ENCODE measurements at regions not wholly inside any gene's neighbourhood (a gene's known extent, or its start where the extent isn't known, plus 50 kb on each side); places are given as distances from the start of the nearest gene placed in this dataset.

DNA sequence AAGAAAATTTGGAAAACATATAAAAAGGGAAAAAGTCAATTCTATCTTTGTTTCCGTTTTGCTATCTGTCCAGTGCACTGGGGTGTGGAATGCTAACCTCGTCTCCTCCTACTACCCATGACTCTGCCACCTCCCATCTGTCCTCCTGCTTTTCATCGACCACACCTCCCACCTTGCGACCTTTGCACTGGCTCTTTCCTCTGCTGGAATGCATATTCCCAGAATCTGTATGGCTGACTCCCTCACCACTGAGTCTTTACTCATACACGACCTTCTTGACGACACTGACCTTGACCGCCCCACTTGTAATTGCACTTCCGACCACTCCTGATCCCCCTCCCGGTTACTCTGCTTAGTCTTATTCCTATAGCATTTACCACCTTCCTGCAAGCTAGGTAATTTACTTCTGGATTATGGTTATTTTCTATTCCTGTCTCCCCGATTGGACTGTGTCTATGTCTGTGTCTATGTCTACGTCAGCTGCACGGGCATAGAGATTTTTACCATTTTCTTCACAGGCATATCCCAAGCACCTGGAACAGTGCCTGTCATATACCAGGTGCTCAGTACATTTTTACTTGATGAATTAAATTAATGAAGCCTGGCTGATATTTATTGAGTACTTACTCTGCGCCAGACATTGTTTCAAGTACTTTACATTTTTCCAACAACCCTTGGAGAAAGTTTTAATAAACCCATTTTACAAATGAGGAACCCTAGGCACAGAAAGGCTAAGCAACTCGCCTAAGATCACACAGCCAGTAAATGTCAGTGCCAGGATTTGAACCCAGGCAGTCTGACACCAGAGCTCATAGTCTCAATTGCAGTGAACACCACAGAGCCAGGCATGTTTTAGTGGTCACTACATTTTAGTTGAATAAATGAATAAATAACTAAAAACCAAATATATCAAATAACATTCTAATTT is 54.0 kb upstream of the SLC22A11 start:
- no peak for DNase-seq
- peaks cover 27% of the 10 kb centered on the region for H3K27me3 Mint-ChIP-seq
- H3K27ac Mint-ChIP-seq, result no peak overlapping the region
- no peaks in the 10 kb centered on the region for H3K4me1 Mint-ChIP-seq (ENCODE audit: low read depth)
- H3K9me3 Mint-ChIP-seq, result peaks cover 3% of the 10 kb centered on the region
- no peak overlapping the region for H3K4me3 Mint-ChIP-seq
- H3K36me3 Mint-ChIP-seq (ENCODE audit: low read depth), result no peaks in the 10 kb centered on the region

DNA sequence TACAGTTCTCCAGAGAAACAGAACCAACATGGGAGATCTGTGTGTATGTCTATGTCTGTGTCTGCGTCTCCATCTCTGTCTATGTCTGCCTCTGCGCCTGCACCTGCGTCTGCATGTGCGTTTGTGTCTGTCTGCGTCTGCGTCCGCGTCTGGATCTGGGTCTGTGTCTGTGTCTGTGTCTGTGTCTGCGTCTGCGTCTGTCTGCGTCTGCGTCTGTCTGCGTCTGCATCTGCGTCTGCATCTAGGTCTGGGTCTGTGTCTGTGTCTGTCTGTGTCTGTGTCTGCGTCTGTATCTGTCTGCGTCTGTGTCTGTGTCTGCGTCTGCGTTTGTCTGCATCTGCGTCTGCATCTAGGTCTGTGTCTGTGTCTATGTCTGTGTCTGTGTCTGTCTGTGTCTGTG is 53.1 kb upstream of the SLC22A11 start:
- Mint-ChIP-seq H3K27ac (no peak overlapping the region), H3K4me3 (no peak overlapping the region), H3K9me3 (peaks cover 3% of the 10 kb centered on the region), H3K4me1 (ENCODE audit: low read depth) (no peaks in the 10 kb centered on the region), H3K36me3 (ENCODE audit: low read depth) (no peaks in the 10 kb centered on the region), H3K27me3 (peaks cover 30% of the 10 kb centered on the region)
- DNase-seq, result no peak

DNA sequence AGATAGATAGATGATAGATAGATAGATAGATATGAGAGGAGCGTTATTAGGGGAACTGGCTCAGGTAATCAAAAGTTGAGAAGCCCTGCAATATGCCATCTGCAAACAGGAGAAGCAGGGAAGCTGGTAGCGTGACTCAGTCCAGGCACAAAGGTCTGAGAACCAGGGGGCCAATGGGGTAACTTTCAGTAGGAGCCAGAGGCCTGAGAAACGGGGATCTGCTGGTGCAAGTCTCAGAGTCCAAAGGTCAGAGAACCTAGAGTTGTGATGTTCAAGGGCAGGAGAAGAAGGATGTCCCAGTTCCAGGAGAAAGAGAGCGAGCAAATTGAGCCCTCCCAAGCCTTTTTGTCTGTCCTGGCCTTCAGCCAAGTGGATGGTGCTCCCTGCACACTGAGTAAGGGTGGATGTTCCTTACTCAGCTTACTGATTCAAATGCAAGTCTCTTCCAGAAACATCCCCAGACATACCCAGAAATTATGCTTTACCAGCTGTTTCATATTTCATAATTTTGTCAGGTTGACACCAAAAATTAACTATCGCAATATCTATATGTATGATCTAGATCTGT is 52.5 kb upstream of the SLC22A11 start:
- DNase-seq, result no peak
- Mint-ChIP-seq H3K36me3 (ENCODE audit: low read depth) (no peaks in the 10 kb centered on the region), H3K4me1 (ENCODE audit: low read depth) (no peaks in the 10 kb centered on the region), H3K9me3 (peaks cover 3% of the 10 kb centered on the region), H3K27me3 (peaks cover 31% of the 10 kb centered on the region), H3K27ac (no peak overlapping the region), H3K4me3 (no peak overlapping the region)

GRCh38 chr11:64504999-64505398 is 50.7 kb upstream of the SLC22A11 start:
- peaks cover 22% of the 10 kb centered on the region for H3K27me3 Mint-ChIP-seq
- no peaks in the 10 kb centered on the region for H3K36me3 Mint-ChIP-seq (ENCODE audit: low read depth)
- no peaks in the 10 kb centered on the region for H3K4me1 Mint-ChIP-seq (ENCODE audit: low read depth)
- H3K9me3 Mint-ChIP-seq, result peaks cover 3% of the 10 kb centered on the region
- DNase-seq, result no peak
- no peak overlapping the region for H3K4me3 Mint-ChIP-seq
- H3K27ac Mint-ChIP-seq, result no peak overlapping the region

Data from activated T-cell treated with anti-CD3 and anti-CD28 coated beads, Interleukin-2, amount 50 U/mL, for 24 hours (primary cell).